Epidermal melanocyte (primary cell): ENCODE measurements at regions not wholly inside any gene's neighbourhood (a gene's known extent, or its start where the extent isn't known, plus 50 kb on each side); places are given as distances from the start of the nearest gene placed in this dataset.
"Not testable (repeated sequence)": the region's sequence is repeated elsewhere in the genome, so short reads cannot be mapped to it uniquely, and the experiment has no call there.

Experiments
- DNase-seq: peaks from one replicate; pipeline ENCODE4 v3.0.0; 2011; ENCODE audit warnings: low spot score; ENCODE audit not compliant: insufficient read length

- DNase-seq, result no peak
Observed at GRCh38 chr18:53935399-53935798, 289.1 kb downstream of the MBD2 start.

- DNase-seq, result no peak
Observed at GRCh38 chr18:53920312-53921075, 304.0 kb downstream of the MBD2 start.

GRCh38 chr18:53918091-53918490, 306.4 kb downstream of the MBD2 start:
- DNase-seq, result no peak

- DNase-seq, result no peak
Observed at GRCh38 chr18:53911200-53911599, 313.3 kb downstream of the MBD2 start.

GRCh38 chr18:53909668-53910067, 314.8 kb downstream of the MBD2 start:
- DNase-seq, result no peak

- DNase-seq, result no peak
Observed at GRCh38 chr18:53907921-53908320, 316.5 kb downstream of the MBD2 start.

GRCh38 chr18:53906681-53907080, 317.8 kb downstream of the MBD2 start:
- no peak for DNase-seq

- DNase-seq, result no peak
Observed at GRCh38 chr18:53894675-53895442, 329.6 kb downstream of the MBD2 start.

- DNase-seq, result no peak
Observed at GRCh38 chr18:53887447-53887846, 337.0 kb downstream of the MBD2 start.

GRCh38 chr18:53886058-53886457, 338.4 kb downstream of the MBD2 start:
- no peak for DNase-seq

GRCh38 chr18:53883771-53884170, 340.7 kb downstream of the MBD2 start:
- no peak for DNase-seq

- no peak for DNase-seq
Observed at GRCh38 chr18:53874103-53874502, 350.4 kb downstream of the MBD2 start.

GRCh38 chr18:53864770-53865169, 359.7 kb downstream of the MBD2 start:
- no peak for DNase-seq

GRCh38 chr18:53862921-53863320, 361.5 kb downstream of the MBD2 start:
- DNase-seq, result no peak

GRCh38 chr18:53861185-53861584, 363.3 kb downstream of the MBD2 start:
- no peak for DNase-seq

GRCh38 chr18:53859764-53860163, 364.7 kb downstream of the MBD2 start:
- DNase-seq, result no peak

- no peak for DNase-seq
Observed at GRCh38 chr18:53850902-53851301, 373.6 kb downstream of the MBD2 start.

GRCh38 chr18:53843763-53844162, 380.7 kb downstream of the MBD2 start:
- DNase-seq, result no peak

GRCh38 chr18:53843113-53843760, 381.2 kb downstream of the MBD2 start:
- DNase-seq, result no peak

- no peak for DNase-seq
Observed at GRCh38 chr18:53838746-53839145, 385.7 kb downstream of the MBD2 start.

GRCh38 chr18:53821141-53821540, 403.3 kb downstream of the MBD2 start:
- not testable (repeated sequence) for DNase-seq

GRCh38 chr18:53819671-53820070, 404.8 kb downstream of the MBD2 start:
- DNase-seq, result no peak
